Stimulated activated CD4-positive, alpha-beta T cell treated with anti-CD3 and anti-CD28 coated beads, Interleukin-2, amount 100 ng/mL, for 24 hours (primary cell): ENCODE measurements at regions not wholly inside any gene's neighbourhood (a gene's known extent, or its start where the extent isn't known, plus 50 kb on each side); places are given as distances from the start of the nearest gene placed in this dataset.
"Not testable (repeated sequence)": the region's sequence is repeated elsewhere in the genome, so short reads cannot be mapped to it uniquely, and the experiment has no call there.

ENCODE experiments used
- DNase-seq, 2 donors: peaks; one replicate each; pipeline ENCODE4 v3.0.0-alpha.2; 2020

DNA sequence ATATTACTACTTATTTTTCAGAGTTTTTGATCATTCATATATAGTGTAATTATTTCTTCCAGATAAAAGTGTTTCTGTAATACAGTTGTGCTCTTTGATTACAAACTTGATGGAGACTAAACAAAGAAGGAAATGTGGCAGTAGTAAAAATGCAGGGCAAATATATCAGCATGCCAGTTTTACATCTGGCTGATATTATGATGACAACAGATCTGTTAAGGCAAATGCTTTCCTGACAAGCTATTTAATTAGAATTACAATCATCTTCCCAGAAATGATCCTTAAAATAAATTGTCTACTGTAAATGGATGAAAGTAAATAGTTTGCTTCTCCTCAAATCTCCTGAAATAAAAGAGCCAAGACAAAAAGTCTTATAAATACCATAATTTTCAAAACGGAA is 1659.8 kb downstream of the BRINP3 start:
- no peak for DNase-seq

DNA sequence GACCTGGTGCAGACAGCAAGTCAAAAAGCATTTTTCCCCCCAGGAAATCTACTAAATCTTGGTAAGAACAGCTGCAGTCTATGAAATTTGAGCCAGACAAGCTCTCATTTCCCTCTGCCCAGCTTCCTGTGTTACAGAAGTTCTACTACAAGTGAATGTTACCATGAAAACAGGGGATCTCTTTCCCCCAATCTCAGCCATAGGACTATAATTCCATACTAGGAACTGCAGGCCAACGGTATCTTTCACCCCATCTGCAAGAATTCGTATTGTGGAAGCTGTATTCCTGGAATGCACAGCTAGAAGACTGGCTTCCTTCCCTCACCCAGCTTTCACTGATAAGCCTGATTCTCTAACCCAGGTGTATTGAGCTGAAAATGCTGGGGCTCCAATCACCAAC is 1655.4 kb downstream of the BRINP3 start:
- DNase-seq, result no peak

DNA sequence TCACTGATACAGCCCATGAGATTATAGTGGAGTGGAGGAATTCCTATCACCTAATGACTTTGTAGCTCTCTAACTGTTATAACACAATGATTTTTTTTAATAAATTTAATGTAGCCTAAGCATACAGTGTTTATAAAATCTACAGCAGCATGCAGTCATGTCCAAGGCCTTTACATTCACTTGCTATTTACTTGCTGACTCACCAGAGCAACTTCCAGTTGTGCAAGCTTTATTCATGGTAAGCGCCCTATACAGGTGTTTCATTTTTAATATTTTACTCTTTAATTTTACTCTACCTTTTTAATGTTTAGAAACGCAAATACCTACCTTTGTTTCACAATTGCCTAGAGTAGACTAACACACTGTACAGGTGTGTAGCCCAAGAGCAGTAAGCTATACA is 1652.2 kb downstream of the BRINP3 start:
- DNase-seq, result no peak

DNA sequence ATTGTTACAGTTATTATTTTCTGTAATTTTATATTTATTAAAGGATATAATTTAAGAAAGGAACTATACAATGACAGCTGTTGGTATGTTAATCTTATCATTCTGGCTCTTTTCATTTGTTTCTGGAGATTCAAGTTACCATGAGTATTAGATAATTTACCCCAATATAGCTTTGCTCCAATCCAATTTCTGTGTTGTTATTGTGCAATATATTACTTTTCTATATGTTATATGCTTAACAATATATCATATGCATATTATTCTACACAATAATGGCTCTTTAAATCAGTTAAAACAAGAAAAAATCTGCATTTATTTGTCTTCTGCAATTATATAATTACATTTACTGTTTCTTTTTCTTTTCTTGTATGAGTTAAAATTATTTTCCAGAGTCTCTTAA is 1650.9 kb downstream of the BRINP3 start:
- no peak for DNase-seq

DNA sequence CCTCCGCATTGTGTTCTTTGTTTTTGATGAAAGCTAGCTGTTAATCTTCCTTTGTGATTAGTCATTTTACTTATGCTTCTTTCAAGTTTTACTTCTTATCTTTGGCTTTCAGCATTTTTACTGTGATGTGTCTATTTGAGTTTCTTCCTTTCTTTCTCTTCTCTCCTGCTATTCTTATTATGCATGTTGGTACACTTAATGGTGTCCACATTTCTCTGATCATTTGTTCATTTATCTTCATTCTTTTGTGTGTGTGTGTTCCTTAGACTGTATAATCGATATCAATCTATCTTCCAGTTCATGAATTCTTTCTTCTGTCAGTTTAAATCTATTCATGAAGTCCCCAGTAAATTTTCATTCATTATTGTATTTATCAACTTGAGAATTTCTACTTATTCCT is 1650.3 kb downstream of the BRINP3 start:
- DNase-seq, result no peak

DNA sequence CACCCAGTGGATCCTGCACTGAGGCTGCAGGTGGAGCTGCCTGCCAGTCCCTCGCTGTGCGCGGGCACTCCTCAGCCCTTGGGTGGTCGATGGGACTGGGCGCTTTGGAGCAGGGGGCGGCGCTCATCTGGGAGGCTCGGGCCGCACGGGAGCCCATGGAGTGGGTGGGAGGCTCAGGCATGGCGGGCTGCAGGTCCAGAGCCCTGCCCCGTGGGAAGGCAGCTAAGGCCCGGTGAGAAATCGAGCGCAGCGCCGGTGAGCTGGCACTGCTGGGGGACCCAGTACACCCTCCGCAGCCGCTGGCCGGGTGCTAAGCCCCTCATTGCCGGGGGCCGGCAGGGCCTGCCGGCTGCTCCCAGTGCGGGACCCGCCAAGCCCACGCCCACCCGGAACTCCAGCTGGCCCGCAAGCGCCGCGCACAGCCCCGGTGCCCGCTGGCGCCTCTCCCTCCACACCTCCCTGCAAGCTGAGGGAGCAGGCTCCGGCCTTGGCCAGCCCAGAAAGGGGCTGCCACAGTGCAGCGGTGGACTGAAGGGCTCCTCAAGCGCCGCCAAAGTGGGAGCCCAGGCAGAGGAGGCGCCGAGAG is 1636.5 kb downstream of the BRINP3 start:
- not testable (repeated sequence) for DNase-seq

DNA sequence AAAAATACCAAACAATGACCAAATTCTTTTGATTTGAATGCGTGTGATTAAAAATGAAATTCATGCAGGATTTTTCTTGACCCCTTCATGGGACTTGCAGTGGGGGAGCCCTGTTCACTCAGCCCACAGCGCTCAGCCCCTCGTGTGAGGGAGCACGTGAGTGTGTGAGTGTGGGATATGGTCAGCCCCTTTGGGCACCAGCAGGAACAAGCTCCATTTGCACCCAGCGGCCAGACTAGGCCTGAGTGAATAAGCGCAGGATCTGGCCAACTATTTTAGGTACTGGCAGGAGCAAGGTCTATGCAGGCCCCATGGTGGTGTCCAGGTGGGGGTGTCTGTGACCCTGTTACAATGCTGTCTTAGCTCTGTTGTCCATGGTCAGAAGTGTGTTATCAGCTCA is 1631.2 kb downstream of the BRINP3 start:
- DNase-seq, result no peak

DNA sequence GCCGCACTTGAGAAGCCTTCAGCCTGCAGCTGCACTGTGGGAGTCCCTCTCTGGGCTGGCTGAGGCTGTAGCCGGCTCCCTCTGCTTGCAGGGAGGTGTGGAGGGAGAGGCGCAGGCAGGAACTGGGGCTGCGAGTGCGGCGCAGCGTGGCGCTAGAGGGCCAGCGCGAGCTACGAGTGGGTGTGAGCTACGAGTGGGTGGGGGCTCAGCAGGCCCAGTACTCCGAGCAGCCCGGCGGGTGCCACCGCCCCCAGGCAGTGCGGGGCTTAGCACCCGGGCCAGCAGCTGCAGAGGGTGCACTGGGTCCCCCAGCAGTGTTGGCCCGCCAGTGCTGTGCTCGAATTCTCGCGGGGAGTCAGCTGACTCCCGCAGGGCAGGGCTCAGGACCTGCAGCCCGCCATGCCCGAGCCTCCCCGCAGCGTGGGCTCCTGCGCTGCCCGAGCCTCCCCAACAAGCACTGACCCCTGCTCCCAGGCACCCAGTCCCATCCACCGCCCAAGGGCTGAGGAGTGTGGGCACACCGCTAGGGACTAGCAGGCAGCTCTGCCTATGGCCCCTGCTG is 1620.1 kb downstream of the BRINP3 start:
- no peak for DNase-seq

DNA sequence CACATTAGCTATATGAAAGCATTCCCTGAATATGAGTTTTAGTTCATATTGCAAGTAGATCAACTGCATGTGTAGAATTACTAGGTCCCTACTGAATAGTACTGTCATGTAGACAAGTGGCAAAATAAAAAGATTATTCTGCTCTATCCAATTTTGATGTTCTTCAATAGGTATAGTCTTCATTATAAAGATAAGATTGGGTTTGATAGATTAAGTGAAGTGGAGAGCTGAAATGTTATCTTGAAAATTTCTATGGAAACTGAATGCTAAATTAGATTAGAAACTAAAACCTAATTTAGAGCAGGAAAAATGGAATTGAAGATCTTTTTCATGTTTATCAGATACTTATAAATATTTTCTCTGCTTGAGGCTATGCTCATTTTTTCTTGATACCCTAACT is 1610.0 kb downstream of the BRINP3 start:
- no peak for DNase-seq

DNA sequence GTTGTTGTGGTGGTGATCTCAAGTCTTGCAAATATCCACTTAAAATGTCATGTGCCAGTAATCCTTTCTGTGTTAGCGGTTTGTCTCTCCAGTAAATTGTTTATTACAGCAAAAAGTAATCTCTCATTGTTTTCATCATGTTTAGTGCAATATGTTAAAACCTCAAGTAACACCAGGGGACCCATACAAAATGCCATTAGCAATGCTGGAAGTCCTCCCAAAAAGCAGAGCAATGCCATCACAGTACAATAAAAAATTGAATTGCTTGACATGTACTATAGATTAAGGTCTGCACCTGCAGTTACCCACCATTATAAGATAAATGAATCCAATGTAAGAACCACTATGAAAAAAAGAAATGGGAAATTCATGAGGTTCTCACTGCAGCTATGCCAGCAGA is 1606.5 kb downstream of the BRINP3 start:
- no peak for DNase-seq

DNA sequence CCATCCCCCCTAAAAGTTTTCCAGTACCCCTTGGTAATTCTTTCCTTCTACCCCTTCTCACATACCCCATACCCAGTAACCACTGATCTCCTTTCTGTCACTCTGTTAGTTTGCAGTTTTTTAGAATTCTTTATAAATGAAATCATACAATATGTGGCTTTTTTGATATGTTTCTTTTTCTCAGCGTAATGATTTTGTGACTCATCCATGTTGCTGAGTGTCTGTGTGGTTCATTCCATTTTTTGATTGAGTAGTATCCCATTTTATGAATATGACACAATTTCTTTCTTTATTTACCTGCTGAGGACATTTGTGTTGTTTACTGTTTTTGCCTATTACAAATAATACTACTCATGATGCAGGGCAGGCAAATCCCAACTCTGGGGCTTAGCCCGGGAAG is 1605.3 kb downstream of the BRINP3 start:
- no peak for DNase-seq

DNA sequence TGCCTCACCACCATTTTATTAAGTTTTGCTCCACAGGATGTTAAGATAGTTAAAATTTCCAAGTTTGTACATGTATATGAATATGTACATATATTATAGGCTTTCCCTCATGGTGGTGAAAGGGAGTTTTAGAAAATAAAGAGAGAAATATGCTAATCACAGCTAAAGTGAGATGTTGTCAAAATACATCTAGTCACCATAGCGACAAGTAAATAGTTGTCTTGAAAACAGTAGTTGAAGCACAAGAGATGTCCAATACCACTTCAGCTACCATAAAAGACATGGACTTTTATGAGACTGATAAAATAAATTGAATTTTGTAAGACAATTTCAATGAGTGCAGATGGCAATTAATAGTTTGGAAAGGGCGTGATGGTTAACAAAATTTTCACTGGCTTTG is 1600.0 kb downstream of the BRINP3 start:
- DNase-seq, result no peak

DNA sequence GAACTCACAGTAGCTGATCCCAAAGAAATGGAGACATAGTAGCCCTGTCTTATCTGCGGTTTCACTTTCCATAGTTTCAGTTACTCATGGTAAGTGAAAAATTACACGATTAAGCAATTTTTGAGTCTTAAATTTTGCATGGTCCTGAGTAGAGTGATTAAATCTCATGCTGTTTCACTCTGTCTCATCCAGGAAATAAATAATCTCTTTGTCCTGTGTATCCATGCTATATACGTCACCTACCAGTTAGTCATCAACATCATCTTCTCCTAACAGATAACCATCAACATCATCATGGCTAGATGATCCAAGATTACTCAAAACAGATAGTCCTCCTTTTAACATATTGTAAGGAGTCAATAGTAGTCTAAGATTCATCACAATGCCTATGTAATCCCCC is 1589.3 kb downstream of the BRINP3 start:
- no peak for DNase-seq

DNA sequence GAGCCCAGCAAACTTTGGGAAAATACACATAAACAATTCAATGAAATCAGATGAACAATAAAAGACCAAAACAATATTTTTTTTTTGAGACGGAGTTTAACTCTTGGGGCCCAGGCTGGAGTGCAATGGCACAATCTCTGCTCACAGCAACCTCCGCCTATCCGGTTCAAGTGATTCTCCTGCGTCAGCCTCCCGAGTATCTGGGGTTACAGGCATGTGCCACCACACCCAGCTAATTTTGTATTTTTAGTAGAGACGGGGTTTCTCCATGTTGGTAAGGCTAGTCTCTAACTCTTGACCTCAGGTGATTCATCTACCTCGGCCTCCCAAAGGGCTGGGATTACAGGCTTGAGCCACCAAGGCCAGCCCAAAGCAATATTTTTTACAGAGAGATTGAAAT is 1588.5 kb downstream of the BRINP3 start:
- DNase-seq, result no peak

DNA sequence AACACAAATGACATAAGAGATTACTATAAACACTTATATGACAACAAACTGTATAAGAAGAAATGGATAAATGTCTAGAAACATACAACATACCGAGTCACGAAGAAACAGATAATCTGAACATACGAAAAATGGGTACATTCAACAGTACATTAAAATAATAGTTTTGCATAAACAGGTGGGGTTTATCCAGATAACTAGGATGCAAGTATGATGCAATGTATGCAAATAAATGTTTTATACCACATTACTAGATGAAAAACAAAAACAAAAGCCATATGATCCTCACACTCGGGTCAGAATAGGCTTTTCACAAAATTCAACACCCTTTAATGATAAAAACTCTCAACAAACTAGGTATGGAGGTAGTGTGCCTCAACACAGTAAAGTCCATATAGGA is 1585.7 kb downstream of the BRINP3 start:
- DNase-seq, result no peak

DNA sequence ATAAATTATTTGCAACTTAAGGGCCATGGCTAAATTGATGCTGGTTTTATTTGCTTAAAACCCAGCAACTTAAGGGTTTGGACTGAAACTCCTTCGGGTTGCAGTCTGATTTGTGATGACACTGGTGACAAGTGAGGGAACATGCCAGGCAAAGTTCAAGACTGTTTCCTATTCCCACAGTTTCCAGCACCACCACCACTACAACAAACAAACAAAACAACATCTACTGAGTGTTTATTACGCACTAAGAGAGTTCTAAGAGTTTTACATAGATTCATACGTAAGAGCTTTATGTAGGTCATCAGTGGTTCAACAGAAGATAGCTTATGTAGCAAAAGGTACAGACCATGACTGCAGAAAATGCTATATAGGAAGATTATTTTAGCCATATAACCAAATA is 1582.1 kb downstream of the BRINP3 start:
- DNase-seq, result no peak

DNA sequence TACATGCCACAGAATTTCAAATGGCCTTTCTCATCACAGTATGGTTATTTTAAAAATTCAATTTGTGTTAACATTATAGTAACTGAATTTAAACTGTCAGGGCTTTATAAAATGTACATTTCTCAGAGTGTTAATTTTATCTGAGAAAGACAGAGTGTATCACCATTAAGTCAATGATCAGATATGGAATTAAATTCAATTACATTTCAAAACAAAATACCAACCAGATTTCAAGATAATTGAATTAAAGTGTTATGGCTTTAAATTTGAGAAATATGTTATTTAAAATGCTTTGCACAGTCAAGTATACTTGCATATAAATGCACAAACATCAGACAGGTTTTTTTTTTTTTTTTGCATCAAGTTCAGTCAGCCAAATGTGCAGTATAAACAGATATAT is 1574.4 kb downstream of the BRINP3 start:
- no peak for DNase-seq

DNA sequence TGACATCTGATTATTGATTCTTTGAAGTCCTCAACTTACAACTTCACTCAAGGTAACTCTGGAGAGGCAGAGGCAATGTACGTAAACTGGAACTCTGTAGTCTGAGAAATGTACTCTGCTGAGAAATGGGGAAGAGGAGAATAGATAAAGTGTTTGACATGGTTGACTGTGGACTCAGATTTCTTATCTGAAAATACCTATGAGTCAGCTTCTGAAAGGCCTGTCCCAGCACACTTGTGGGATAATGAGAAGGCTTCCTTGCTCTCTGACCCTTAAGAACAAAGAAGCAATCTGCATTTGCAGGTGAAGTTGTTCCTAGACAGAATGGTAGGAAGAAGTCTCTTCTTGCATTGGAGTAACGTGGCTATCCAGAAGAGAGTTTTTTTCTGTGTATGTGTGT is 1573.5 kb downstream of the BRINP3 start:
- no peak for DNase-seq

DNA sequence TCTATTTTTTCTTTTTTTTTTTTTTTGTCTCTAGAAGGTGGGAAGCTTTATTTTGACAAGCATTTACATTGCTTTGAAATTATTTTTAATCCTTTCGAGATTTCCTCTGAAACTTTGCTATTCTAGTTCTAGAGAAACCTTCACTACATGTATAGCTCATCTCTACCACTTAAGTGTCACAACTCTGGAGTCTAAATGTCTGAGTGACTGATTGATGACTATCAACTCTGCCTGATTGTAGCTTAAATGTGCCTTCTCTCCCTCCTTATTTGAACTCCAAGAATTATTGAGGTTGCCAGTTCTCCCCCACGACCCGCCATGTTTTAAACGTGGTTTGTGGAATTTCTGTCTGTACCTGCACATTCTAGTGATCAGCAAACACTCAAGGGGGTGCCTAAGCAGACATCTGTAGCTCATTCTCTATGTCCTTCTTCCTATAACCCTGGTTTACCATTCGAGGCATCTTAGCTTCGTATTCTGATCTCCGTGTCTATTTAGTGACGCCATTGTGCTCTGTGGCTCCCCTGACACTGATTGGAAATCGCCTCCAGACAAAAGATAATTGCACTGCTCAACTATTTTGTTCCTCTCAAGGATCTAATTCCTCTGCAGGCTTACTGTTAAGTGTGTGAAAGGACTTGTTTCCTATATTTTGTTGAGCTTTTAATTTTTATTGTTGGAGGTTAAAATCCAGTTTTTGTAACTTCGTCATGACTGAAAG is 1570.6 kb downstream of the BRINP3 start:
- DNase-seq, result no peak

DNA sequence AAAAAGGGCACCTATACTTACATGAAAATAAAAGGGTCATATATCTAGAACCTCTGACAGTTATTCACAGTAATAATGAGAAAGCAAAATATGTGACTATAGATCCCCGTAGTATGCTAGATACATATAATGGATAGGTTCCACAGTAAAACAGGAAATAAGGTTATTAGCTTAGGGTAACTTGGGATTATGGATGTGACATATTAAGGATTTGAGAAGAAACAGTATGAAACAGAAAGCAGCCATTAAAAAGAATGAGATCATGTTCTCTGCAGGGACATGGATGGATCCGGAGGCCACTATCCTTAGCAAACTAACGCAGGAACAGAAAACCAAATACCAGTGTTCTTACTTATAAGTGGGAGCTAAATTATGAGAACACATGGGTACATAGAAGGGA is 1547.3 kb downstream of the BRINP3 start:
- DNase-seq, result no peak

DNA sequence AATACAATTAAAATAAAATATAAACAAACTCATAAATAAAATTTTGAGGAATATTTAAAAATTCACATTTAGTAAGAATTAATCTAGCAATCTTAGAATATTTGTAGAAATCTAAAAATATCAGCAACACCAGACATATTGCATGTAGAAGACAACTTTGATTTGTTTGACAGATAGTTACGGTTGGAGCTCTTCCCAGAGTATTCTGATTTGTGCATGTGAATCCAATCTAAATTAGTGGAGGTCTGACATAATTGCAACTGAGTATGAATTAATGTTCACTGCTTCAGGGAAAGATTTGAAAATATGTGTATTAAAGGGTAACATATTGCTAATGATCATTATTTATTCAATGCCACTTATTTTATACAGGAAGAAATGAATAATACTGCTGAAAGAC is 1546.2 kb downstream of the BRINP3 start:
- DNase-seq, result no peak

DNA sequence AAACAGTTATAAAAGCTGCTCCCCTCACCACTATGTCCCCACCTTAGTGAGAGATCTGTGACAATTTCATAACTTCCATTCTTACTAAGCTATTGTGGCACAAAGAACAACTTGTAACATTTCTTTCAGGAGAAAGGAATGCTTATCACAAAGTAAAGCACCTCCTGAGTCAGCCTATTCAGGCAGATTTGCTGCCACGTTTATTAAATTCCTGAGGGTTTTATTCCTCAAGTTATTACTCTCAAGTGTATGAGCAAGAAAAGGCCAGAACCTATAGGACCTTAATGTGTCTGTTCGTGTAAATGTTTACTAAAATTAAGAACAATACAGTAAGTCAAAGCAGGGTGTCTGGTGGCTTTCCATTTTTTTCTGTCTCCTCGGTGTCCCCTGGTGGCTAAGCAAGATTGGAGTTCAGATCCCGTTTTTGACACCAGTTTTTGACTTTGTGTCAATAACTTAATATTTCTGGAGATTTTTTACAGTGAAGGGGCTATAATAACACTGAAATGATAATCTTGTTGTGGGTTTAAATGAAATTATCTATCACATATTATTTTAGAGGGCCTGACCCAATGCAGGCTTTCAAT is 1539.6 kb downstream of the BRINP3 start:
- no peak for DNase-seq

DNA sequence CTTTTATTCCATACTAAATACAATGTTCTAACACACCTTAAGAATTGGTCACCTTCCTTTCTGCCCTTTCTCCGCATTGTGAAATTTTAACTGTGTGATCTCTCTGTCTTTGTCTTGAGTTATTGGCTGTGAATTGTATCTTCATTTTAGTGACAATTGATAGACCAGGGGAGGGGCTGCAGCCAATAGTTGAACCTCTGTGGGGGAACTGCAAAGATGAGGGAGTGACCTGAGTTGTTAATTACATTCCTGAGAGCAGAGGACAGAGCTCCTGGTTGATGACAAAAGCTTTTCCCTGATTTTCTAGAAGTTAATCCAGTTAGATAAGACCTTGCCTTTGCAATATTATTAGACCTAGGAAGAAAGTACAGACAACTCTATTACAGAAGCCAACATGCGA is 1535.7 kb downstream of the BRINP3 start:
- no peak for DNase-seq

DNA sequence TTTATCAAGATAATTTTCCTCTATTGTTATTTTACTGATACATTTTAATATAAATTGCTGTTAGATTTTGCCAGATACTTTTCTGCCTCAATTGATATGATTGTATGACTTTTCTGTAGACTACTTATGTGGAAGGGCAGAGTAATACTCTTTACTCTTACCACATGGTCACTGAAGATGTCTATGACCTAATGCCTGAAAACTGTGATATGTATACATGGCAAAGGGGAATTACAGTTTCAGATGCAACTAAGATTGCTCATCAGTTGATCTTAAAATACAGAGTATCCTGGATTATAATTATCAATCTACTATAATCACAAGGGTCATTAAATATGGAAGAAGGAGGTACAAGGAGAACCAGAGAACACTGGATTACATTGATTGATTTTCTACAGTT is 1528.0 kb downstream of the BRINP3 start:
- DNase-seq, result no peak
